ENCODE measurements at regions not wholly inside any gene's neighbourhood (a gene's known extent, or its start where the extent isn't known, plus 50 kb on each side); places are given as distances from the start of the nearest gene placed in this dataset.

DNA sequence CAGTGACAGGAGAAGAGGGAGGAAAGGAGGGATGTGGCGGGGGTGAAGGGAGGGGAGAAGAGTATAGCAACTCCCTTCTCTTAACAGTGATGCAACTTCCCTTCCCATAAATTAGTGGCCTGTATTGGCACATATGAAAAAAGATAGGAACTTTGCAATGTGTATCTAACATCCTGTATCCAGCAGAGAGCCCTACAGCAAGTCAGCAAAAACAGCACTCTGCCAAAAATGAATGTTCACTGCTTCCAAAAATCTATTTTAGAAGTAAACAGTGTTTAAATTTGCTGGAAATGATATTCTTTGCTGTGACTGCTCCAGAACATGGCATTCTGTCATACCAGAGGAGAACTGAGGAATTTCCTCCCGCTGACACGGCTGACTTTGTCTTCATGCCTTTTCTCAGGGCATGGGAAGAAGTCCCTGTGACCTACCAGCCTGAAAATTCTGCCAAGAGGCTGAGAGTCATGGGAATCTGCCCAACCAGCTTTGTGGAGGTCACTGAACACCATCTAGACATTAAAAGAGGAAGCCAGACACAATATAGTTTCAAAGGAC lies 343.4 kb upstream of the RASGEF1B start:
- H3K9me2 ChIP-seq (ENCODE audit: insufficient read depth, low read length) = no peaks in the 10 kb centered on the region
- TF ChIP-seq, protein P1, sequence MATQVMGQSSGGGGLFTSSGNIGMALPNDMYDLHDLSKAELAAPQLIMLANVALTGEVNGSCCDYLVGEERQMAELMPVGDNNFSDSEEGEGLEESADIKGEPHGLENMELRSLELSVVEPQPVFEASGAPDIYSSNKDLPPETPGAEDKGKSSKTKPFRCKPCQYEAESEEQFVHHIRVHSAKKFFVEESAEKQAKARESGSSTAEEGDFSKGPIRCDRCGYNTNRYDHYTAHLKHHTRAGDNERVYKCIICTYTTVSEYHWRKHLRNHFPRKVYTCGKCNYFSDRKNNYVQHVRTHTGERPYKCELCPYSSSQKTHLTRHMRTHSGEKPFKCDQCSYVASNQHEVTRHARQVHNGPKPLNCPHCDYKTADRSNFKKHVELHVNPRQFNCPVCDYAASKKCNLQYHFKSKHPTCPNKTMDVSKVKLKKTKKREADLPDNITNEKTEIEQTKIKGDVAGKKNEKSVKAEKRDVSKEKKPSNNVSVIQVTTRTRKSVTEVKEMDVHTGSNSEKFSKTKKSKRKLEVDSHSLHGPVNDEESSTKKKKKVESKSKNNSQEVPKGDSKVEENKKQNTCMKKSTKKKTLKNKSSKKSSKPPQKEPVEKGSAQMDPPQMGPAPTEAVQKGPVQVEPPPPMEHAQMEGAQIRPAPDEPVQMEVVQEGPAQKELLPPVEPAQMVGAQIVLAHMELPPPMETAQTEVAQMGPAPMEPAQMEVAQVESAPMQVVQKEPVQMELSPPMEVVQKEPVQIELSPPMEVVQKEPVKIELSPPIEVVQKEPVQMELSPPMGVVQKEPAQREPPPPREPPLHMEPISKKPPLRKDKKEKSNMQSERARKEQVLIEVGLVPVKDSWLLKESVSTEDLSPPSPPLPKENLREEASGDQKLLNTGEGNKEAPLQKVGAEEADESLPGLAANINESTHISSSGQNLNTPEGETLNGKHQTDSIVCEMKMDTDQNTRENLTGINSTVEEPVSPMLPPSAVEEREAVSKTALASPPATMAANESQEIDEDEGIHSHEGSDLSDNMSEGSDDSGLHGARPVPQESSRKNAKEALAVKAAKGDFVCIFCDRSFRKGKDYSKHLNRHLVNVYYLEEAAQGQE (IDR thresholded peaks at IDR 0.05; ENCODE audit: borderline replicate concordance) = no peak
- TF ChIP-seq TAF1 (IDR thresholded peaks at IDR 0.05; ENCODE audit: low read depth) = no peak
- no peak for TF ChIP-seq POLR2AphosphoS5 (IDR thresholded peaks at IDR 0.05)
- no peak for TF ChIP-seq RAD21 (conservative IDR thresholded peaks at IDR 0.05)
- no peak for TF ChIP-seq EZH2 (IDR thresholded peaks at IDR 0.05; ENCODE audit: borderline replicate concordance, insufficient read depth, low read length, poor library complexity, severe bottlenecking)
- no peak for TF ChIP-seq SMC3 (conservative IDR thresholded peaks at IDR 0.05; ENCODE audit: poor library complexity)
- TF ChIP-seq, protein P2, sequence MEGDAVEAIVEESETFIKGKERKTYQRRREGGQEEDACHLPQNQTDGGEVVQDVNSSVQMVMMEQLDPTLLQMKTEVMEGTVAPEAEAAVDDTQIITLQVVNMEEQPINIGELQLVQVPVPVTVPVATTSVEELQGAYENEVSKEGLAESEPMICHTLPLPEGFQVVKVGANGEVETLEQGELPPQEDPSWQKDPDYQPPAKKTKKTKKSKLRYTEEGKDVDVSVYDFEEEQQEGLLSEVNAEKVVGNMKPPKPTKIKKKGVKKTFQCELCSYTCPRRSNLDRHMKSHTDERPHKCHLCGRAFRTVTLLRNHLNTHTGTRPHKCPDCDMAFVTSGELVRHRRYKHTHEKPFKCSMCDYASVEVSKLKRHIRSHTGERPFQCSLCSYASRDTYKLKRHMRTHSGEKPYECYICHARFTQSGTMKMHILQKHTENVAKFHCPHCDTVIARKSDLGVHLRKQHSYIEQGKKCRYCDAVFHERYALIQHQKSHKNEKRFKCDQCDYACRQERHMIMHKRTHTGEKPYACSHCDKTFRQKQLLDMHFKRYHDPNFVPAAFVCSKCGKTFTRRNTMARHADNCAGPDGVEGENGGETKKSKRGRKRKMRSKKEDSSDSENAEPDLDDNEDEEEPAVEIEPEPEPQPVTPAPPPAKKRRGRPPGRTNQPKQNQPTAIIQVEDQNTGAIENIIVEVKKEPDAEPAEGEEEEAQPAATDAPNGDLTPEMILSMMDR (IDR thresholded peaks at IDR 0.05; ENCODE audit: poor library complexity, severe bottlenecking) = no peak
- no peak for TF ChIP-seq EP300 (conservative IDR thresholded peaks at IDR 0.05; ENCODE audit: poor library complexity, severe bottlenecking)
- TF ChIP-seq MXI1 (conservative IDR thresholded peaks at IDR 0.05; ENCODE audit: poor library complexity, severe bottlenecking) = no peak
- H3K4me2 ChIP-seq (ENCODE audit: low read length) = no peak overlapping the region
- H3K27me3 ChIP-seq (ENCODE audit: insufficient read depth, low read depth, low read length) = no peaks in the 10 kb centered on the region
- H3K9ac ChIP-seq (ENCODE audit: low read length) = no peak overlapping the region
- H3K27ac ChIP-seq (ENCODE audit: low read length) = no peak overlapping the region
- no peaks in the 10 kb centered on the region for H4K20me1 ChIP-seq (ENCODE audit: insufficient read depth)
- no peak overlapping the region for H3K4me3 ChIP-seq (ENCODE audit: low read length)
- no peaks in the 10 kb centered on the region for H3K36me3 ChIP-seq (ENCODE audit: insufficient read depth, low read length)
- H3K9me3 ChIP-seq (ENCODE audit: low read length) = no peaks in the 10 kb centered on the region
- H3K79me2 ChIP-seq (replicated peaks; ENCODE audit: insufficient read depth, low read length) = no peaks in the 10 kb centered on the region
- no peak overlapping the region for H2AFZ ChIP-seq (ENCODE audit: low read depth, low read length)
- no peaks in the 10 kb centered on the region for H3F3A ChIP-seq (ENCODE audit: insufficient read depth, low read length, poor library complexity, severe bottlenecking)

DNA sequence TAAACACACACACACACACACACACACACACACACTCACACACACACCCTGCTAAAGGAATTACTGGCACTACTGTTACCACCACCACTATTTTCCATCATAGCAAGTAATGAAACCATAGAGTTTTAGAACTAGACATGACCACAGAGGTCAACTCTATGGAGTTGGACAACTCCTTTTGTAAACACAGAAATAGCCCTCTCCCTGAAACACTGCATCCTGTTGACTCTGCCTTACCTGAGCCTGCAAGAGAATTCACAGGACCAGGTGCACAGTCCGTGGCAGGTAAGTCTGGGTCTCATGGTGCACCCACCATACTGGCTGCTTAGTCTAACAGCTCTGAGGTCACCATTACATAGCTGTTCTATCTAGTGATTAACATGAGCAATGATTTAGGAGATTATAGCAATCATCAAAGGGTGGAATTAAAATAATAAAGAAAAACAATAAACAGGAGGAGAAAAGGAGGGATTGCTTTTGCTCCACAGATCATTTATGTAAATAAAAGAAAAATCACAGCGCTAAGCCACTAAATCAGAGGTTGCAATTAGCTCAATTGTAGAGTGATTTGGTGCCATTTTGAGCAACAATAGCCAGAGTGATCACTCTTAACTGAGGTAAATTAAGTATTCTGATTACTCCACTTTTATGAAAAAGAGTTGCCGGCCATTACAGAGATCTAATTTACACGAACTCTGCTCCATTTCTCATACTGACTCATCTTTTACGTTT lies 340.0 kb upstream of the RASGEF1B start:
- Histone ChIP-seq H4K20me1 (ENCODE audit: insufficient read depth) (no peaks in the 10 kb centered on the region), H3F3A (ENCODE audit: insufficient read depth, low read length, poor library complexity, severe bottlenecking) (no peaks in the 10 kb centered on the region), H3K27ac (ENCODE audit: low read length) (no peak overlapping the region), H3K9me2 (ENCODE audit: insufficient read depth, low read length) (no peaks in the 10 kb centered on the region), H3K4me3 (ENCODE audit: low read length) (no peak overlapping the region), H3K4me2 (ENCODE audit: low read length) (no peak overlapping the region), H3K27me3 (ENCODE audit: insufficient read depth, low read depth, low read length) (no peaks in the 10 kb centered on the region), H3K9me3 (ENCODE audit: low read length) (no peaks in the 10 kb centered on the region), H3K9ac (ENCODE audit: low read length) (no peak overlapping the region), H3K36me3 (ENCODE audit: insufficient read depth, low read length) (no peaks in the 10 kb centered on the region), H2AFZ (ENCODE audit: low read depth, low read length) (no peak overlapping the region), H3K79me2 (replicated peaks; ENCODE audit: insufficient read depth, low read length) (no peaks in the 10 kb centered on the region)
- TF ChIP-seq RAD21 (conservative IDR thresholded peaks at IDR 0.05) = no peak
- TF ChIP-seq, protein P1 (IDR thresholded peaks at IDR 0.05; ENCODE audit: borderline replicate concordance) = no peak
- TF ChIP-seq EZH2 (IDR thresholded peaks at IDR 0.05; ENCODE audit: borderline replicate concordance, insufficient read depth, low read length, poor library complexity, severe bottlenecking) = no peak
- no peak for TF ChIP-seq SMC3 (conservative IDR thresholded peaks at IDR 0.05; ENCODE audit: poor library complexity)
- no peak for TF ChIP-seq EP300 (conservative IDR thresholded peaks at IDR 0.05; ENCODE audit: poor library complexity, severe bottlenecking)
- TF ChIP-seq MXI1 (conservative IDR thresholded peaks at IDR 0.05; ENCODE audit: poor library complexity, severe bottlenecking) = no peak
- no peak for TF ChIP-seq TAF1 (IDR thresholded peaks at IDR 0.05; ENCODE audit: low read depth)
- TF ChIP-seq, protein P2 (IDR thresholded peaks at IDR 0.05; ENCODE audit: poor library complexity, severe bottlenecking) = no peak
- TF ChIP-seq POLR2AphosphoS5 (IDR thresholded peaks at IDR 0.05) = no peak
